Activated CD8-positive, alpha-beta memory T cell treated with anti-CD3 and anti-CD28 coated beads, Interleukin-2, amount 10 ng/mL, durations not matched to agents 7 days and 5 days (primary cell): ENCODE measurements at regions not wholly inside any gene's neighbourhood (a gene's known extent, or its start where the extent isn't known, plus 50 kb on each side); places are given as distances from the start of the nearest gene placed in this dataset.

Experiments
- ATAC-seq: fragments of 150-1000 bp; cut with Tn5 transposase; one replicate; pipeline ENCODE4 v1.10.0; 2021; ENCODE audit warnings: moderate library complexity
- CTCF ChIA-PET: fragments of 350-600 bp; sonication (Branson Sonifier 250); formaldehyde crosslinking; loops from one replicate; lab custom pipeline; 2021; ENCODE audit warnings: antibody characterized with exemption; lab: Charles Lee
- DNase-seq: peaks from one replicate; pipeline ENCODE4 v3.0.0-alpha.2; 2020
- H3K27ac Mint-ChIP-seq: one replicate; pipeline ENCODE4 v1.8.0; 2021; ENCODE audit warnings: mild to moderate bottlenecking, mixed read lengths
- H3K27me3 Mint-ChIP-seq: one replicate; pipeline ENCODE4 v1.8.0; 2021; ENCODE audit warnings: mixed read lengths
- H3K36me3 Mint-ChIP-seq: one replicate; pipeline ENCODE4 v1.8.0; 2021; ENCODE audit warnings: mild to moderate bottlenecking, mixed read lengths
- H3K4me1 Mint-ChIP-seq: one replicate; pipeline ENCODE4 v1.8.0; 2021; ENCODE audit warnings: mixed read lengths
- H3K4me3 Mint-ChIP-seq: one replicate; pipeline ENCODE4 v1.8.0; 2021; ENCODE audit warnings: mild to moderate bottlenecking, moderate library complexity, mixed read lengths
- H3K9me3 Mint-ChIP-seq: one replicate; pipeline ENCODE4 v1.8.0; 2022; ENCODE audit warnings: low read depth, mixed read lengths

GRCh38 chr20:7452890-7453289 is 487.4 kb downstream of the HAO1 start:
- H3K27ac Mint-ChIP-seq: no peak overlapping the region
- H3K36me3 Mint-ChIP-seq: no peaks in the 10 kb centered on the region
- no peak overlapping the region for H3K4me3 Mint-ChIP-seq
- H3K4me1 Mint-ChIP-seq: no peaks in the 10 kb centered on the region
- H3K27me3 Mint-ChIP-seq: no peaks in the 10 kb centered on the region
- CTCF ChIA-PET: no interaction called here
- H3K9me3 Mint-ChIP-seq: peaks cover 3% of the 10 kb centered on the region
- no peak for DNase-seq
- no peak for ATAC-seq

- Mint-ChIP-seq H3K4me3 (no peak overlapping the region), H3K27ac (no peak overlapping the region), H3K27me3 (no peaks in the 10 kb centered on the region), H3K36me3 (no peaks in the 10 kb centered on the region), H3K9me3 (peaks cover 3% of the 10 kb centered on the region), H3K4me1 (no peaks in the 10 kb centered on the region)
- CTCF ChIA-PET: no interaction called here
- no peak for DNase-seq
- ATAC-seq: no peak
Measured at GRCh38 chr20:7454047-7454446, 486.2 kb downstream of the HAO1 start.

DNA sequence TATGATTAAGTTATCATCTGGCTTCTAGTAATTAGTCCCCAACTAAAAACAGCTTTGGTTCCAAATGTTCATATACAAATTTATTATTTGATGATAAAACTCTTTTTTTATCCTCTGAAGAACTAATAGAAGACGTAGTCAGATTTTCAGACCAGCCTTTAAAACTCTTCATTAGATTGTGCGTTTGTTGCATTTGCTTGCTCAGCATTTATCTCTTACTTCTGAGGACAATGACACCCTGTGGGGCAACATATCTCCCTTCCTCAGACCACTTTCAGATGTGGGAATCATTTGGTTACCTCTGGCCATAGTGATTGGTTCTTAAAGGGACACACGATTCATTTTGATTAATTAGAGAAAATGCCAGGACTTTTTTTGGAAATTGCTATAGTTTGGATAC is 481.8 kb downstream of the HAO1 start:
- Mint-ChIP-seq H3K27me3 (no peaks in the 10 kb centered on the region), H3K4me3 (no peak overlapping the region), H3K4me1 (no peaks in the 10 kb centered on the region), H3K36me3 (no peaks in the 10 kb centered on the region), H3K9me3 (peaks cover 2% of the 10 kb centered on the region), H3K27ac (no peak overlapping the region)
- DNase-seq (no peak), ATAC-seq (no peak)
- CTCF ChIA-PET: no interaction called here

DNA sequence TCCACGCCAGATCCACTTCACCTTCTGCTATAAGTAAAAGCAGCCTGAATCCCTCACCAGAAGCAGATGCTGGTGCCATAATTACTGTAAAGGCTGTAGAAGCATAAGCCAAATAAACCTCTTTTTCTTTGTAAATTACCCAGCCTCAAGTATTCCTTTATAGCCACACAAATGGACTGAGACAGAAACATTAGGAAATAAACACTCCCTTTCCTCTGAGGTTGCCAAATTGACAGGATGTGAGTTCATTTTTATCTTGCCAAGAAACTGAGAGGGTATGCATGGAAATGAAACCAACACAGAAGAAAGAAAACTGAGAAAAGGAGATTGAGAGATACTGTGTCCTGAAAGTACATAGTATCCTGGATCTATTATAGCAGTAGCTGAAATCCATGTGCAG is 481.2 kb downstream of the HAO1 start:
- no peak overlapping the region for H3K27ac Mint-ChIP-seq
- H3K27me3 Mint-ChIP-seq: no peaks in the 10 kb centered on the region
- ATAC-seq (no peak), DNase-seq (no peak)
- CTCF ChIA-PET: no interaction called here
- H3K4me3 Mint-ChIP-seq: no peak overlapping the region
- peaks cover 2% of the 10 kb centered on the region for H3K9me3 Mint-ChIP-seq
- H3K4me1 Mint-ChIP-seq: no peaks in the 10 kb centered on the region
- no peaks in the 10 kb centered on the region for H3K36me3 Mint-ChIP-seq

- peaks cover 4% of the 10 kb centered on the region for H3K9me3 Mint-ChIP-seq
- ATAC-seq: no peak
- CTCF ChIA-PET: no interaction called here
- H3K4me1 Mint-ChIP-seq: no peaks in the 10 kb centered on the region
- H3K27me3 Mint-ChIP-seq: no peaks in the 10 kb centered on the region
- H3K27ac Mint-ChIP-seq: no peak overlapping the region
- H3K36me3 Mint-ChIP-seq: no peaks in the 10 kb centered on the region
- H3K4me3 Mint-ChIP-seq: no peak overlapping the region
- no peak for DNase-seq
Measured at GRCh38 chr20:7463290-7463689, 477.0 kb downstream of the HAO1 start.

- Mint-ChIP-seq H3K9me3 (peaks cover 7% of the 10 kb centered on the region), H3K27me3 (no peaks in the 10 kb centered on the region), H3K4me3 (no peak overlapping the region), H3K27ac (no peak overlapping the region), H3K36me3 (no peaks in the 10 kb centered on the region), H3K4me1 (no peaks in the 10 kb centered on the region)
- ATAC-seq: no peak
- no peak for DNase-seq
- CTCF ChIA-PET: no interaction called here
Measured at GRCh38 chr20:7470912-7471311, 469.3 kb downstream of the HAO1 start.

GRCh38 chr20:7490288-7490687 is 450.0 kb downstream of the HAO1 start:
- ATAC-seq (no peak), DNase-seq (no peak)
- CTCF ChIA-PET: interaction anchor here (0.7 kb wide), 1 partner anchor 12 kb away, joined by 3 read pairs; no protein-coding TSS in a partner anchor
- Mint-ChIP-seq H3K9me3 (peaks cover 15% of the 10 kb centered on the region), H3K4me3 (no peak overlapping the region), H3K27me3 (no peaks in the 10 kb centered on the region), H3K36me3 (no peaks in the 10 kb centered on the region), H3K4me1 (no peaks in the 10 kb centered on the region), H3K27ac (no peak overlapping the region)

DNA sequence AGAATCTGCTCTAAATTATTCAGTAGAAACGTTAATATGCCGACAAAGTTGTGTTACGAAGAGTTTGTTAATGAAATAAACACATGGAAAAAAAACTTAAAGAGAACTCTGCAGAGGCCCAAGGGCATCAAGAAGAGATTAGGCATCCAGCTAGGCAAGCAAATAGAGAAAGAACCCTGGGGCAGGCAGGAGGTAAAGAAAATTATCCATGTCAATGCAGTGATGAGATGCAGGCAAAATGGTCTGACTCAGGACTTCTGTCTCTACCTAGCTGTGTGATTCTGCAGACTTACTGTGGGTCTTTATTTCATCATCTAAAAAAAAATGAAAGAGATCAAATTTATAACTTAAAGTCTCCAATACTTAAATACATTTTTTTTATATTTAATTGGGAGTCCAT is 448.0 kb downstream of the HAO1 start:
- H3K4me1 Mint-ChIP-seq: no peaks in the 10 kb centered on the region
- ATAC-seq (no peak), DNase-seq (no peak)
- peaks cover 13% of the 10 kb centered on the region for H3K9me3 Mint-ChIP-seq
- no peak overlapping the region for H3K27ac Mint-ChIP-seq
- no peak overlapping the region for H3K4me3 Mint-ChIP-seq
- CTCF ChIA-PET: no interaction called here
- H3K27me3 Mint-ChIP-seq: no peaks in the 10 kb centered on the region
- H3K36me3 Mint-ChIP-seq: no peaks in the 10 kb centered on the region

DNA sequence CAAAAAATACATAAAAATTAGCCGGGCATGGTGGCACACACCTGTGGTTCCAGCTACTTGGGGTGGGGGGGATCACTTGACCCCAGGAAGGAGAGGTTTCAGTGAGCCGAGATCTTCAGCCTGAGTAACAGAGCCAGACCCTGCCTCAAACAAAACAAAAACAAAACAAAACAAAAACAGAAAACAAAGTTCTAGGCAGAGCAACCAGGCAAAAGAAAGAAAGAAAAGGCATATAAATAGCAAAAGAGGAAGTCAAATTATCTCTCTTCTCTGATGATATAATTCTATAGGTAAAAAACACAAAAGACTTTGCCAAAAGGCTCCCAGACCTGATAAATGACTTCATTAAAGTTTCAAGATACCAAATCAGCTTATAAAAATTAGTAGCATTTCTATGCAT is 446.9 kb downstream of the HAO1 start:
- CTCF ChIA-PET: no interaction called here
- Mint-ChIP-seq H3K4me3 (no peak overlapping the region), H3K4me1 (no peaks in the 10 kb centered on the region), H3K36me3 (no peaks in the 10 kb centered on the region), H3K27ac (no peak overlapping the region), H3K9me3 (peaks cover 12% of the 10 kb centered on the region), H3K27me3 (no peaks in the 10 kb centered on the region)
- DNase-seq (no peak), ATAC-seq (no peak)

DNA sequence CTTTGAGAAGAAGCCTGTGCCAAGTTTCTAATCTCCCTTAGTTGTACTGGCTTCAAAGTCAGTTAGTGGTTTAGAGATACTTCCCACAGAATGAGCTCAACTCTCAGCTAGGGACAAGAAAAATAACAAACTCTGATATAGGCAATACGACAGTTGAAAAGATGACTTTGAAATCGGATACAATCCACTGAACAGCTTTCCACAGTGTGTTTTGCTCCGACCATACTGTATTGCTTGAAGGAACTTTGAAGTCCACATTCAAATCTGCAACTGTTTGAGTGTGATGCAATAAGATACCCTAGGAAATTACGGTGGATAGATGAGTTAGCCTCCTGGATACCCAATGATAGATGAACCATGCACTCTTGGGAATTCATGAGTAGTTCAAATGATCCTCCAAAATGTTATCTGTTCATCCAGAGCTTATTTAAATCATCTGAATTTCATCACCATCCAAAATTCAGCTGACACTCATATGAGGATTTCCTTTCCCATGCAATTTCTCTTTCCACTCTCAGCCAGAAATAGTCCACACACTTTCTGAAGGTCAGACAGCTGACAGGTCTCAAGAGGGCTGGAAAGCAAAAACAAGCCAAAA is 443.8 kb downstream of the HAO1 start:
- Mint-ChIP-seq H3K9me3 (peaks cover 10% of the 10 kb centered on the region), H3K4me3 (no peak overlapping the region), H3K4me1 (no peaks in the 10 kb centered on the region), H3K27ac (no peak overlapping the region), H3K36me3 (no peaks in the 10 kb centered on the region), H3K27me3 (no peaks in the 10 kb centered on the region)
- CTCF ChIA-PET: no interaction called here
- ATAC-seq (no peak), DNase-seq (no peak)

DNA sequence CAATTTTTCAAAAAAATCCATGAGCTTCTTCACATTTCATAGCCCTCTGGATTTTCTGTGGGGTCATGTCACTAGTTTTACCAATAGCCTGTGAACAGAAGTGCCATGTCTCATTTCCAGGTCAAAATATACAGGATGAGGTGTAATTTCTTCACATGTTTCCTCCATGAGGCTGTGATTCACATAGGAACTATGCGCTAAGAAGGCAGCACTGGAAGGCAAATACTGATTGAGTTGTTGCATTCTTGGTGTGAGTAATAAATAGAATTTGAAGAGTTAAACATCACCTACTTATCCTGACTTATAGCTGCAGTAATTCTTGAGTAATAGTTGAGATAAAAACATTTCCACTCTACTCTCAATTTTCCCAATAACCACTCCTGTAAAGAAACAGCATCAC is 442.3 kb downstream of the HAO1 start:
- no peak for DNase-seq
- ATAC-seq: no peak
- H3K4me1 Mint-ChIP-seq: no peaks in the 10 kb centered on the region

GRCh38 chr20:7499201-7499600 is 441.1 kb downstream of the HAO1 start:
- Mint-ChIP-seq H3K36me3 (no peaks in the 10 kb centered on the region), H3K27me3 (no peaks in the 10 kb centered on the region), H3K4me3 (no peak overlapping the region), H3K9me3 (peaks cover 10% of the 10 kb centered on the region), H3K4me1 (no peaks in the 10 kb centered on the region), H3K27ac (no peak overlapping the region)
- DNase-seq (no peak), ATAC-seq (no peak)
- CTCF ChIA-PET: no interaction called here

More for the DNA sequence above, 442.3 kb downstream of the HAO1 start:
- Mint-ChIP-seq H3K9me3 (peaks cover 10% of the 10 kb centered on the region), H3K36me3 (no peaks in the 10 kb centered on the region), H3K4me3 (no peak overlapping the region), H3K27ac (no peak overlapping the region), H3K27me3 (no peaks in the 10 kb centered on the region)
- CTCF ChIA-PET: no interaction called here

DNA sequence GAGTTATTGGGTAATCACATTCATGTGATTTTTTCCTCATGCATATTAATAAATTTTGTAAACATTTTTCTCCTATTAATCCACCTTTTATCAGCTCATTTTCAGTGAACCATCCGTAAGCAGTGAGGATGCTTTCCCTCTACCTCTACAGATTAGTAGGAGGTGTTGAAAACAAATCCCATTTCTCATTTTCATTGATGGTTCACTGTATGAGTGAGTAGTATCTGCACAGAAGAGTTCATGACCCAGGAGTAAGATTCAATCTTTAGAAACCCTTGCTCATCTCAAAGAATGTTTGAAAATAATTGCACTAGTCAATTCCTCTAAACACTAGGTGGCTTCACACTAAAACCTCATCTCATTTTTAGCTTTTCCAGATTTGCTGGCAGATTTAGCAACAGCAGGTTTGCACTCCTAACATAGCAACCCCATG is 440.0 kb downstream of the HAO1 start:
- Mint-ChIP-seq H3K27me3 (no peaks in the 10 kb centered on the region), H3K4me1 (no peaks in the 10 kb centered on the region), H3K27ac (no peak overlapping the region), H3K9me3 (peaks cover 2% of the 10 kb centered on the region), H3K36me3 (no peaks in the 10 kb centered on the region), H3K4me3 (no peak overlapping the region)
- DNase-seq (no peak), ATAC-seq (no peak)
- CTCF ChIA-PET: no interaction called here

- ATAC-seq (no peak), DNase-seq (no peak)
- Mint-ChIP-seq H3K36me3 (no peaks in the 10 kb centered on the region), H3K4me3 (no peak overlapping the region), H3K27me3 (no peaks in the 10 kb centered on the region), H3K9me3 (peaks cover 5% of the 10 kb centered on the region), H3K4me1 (no peaks in the 10 kb centered on the region), H3K27ac (no peak overlapping the region)
- CTCF ChIA-PET: no interaction called here
Measured at GRCh38 chr20:7503501-7503900, 436.8 kb downstream of the HAO1 start.
